ENCODE measurements at regions not wholly inside any gene's neighbourhood (a gene's known extent, or its start where the extent isn't known, plus 50 kb on each side); places are given as distances from the start of the nearest gene placed in this dataset.

DNA sequence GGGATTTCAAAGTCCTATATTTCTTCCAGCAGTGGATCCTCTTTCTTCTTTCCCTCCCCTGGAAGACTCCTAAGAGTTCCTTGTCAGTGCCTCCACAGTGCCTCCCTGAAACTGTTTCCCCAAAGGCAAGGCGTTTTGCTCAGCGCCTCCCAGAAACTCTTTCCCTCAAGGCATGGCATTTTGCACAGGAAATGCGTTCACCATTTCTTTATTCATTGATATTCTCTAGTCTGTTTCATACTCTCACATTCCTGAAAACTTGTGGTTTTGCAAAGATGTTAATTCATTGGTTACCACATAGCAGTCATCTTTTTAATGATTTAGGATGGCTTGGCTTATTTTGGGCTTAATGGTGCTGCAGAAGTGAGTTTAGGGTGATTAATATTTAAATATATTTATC is 177.3 kb upstream of the SLC10A2 start:
- TF ChIP-seq, protein P1, sequence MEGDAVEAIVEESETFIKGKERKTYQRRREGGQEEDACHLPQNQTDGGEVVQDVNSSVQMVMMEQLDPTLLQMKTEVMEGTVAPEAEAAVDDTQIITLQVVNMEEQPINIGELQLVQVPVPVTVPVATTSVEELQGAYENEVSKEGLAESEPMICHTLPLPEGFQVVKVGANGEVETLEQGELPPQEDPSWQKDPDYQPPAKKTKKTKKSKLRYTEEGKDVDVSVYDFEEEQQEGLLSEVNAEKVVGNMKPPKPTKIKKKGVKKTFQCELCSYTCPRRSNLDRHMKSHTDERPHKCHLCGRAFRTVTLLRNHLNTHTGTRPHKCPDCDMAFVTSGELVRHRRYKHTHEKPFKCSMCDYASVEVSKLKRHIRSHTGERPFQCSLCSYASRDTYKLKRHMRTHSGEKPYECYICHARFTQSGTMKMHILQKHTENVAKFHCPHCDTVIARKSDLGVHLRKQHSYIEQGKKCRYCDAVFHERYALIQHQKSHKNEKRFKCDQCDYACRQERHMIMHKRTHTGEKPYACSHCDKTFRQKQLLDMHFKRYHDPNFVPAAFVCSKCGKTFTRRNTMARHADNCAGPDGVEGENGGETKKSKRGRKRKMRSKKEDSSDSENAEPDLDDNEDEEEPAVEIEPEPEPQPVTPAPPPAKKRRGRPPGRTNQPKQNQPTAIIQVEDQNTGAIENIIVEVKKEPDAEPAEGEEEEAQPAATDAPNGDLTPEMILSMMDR (IDR thresholded peaks at IDR 0.05; ENCODE audit: low read depth, low read length), result no peak
- TF ChIP-seq EZH2phosphoT487 (IDR thresholded peaks at IDR 0.05; ENCODE audit: low read depth), result no peak

Measured in OCI-LY3 (cell line).